Superior temporal gyrus (tissue), 1 donor: ENCODE measurements at regions not wholly inside any gene's neighbourhood (a gene's known extent, or its start where the extent isn't known, plus 50 kb on each side); places are given as distances from the start of the nearest gene placed in this dataset.

Experiments
- DNase-seq: peaks from one replicate; pipeline ENCODE4 v3.0.0-alpha.2; 2016; ENCODE audit errors: extremely low spot score

GRCh38 chr9:99749641-99750040, 72.0 kb upstream of the NR4A3 start:
- no peak for DNase-seq

GRCh38 chr9:99750526-99750925, 71.2 kb upstream of the NR4A3 start:
- DNase-seq: no peak

- DNase-seq: no peak
Measured at GRCh38 chr9:99752417-99753109, 69.1 kb upstream of the NR4A3 start.

- no peak for DNase-seq
Measured at GRCh38 chr9:99753436-99753835, 68.2 kb upstream of the NR4A3 start.

GRCh38 chr9:99760421-99760820, 61.3 kb upstream of the NR4A3 start:
- no peak for DNase-seq

- DNase-seq: no peak
Measured at GRCh38 chr9:99762470-99762869, 59.2 kb upstream of the NR4A3 start.
